ENCODE measurements at regions not wholly inside any gene's neighbourhood (a gene's known extent, or its start where the extent isn't known, plus 50 kb on each side); places are given as distances from the start of the nearest gene placed in this dataset.

- Histone ChIP-seq H2BK5ac (ENCODE audit: low read depth, low read length, poor library complexity, severe bottlenecking) (no peak overlapping the region), H3K18ac (ENCODE audit: low read depth, low read length) (no peak overlapping the region), H2BK120ac (ENCODE audit: low read depth, low read length) (no peak overlapping the region), H4K5ac (ENCODE audit: low read depth, low read length) (no peak overlapping the region), H3K27ac (ENCODE audit: insufficient read depth, low read length) (no peak overlapping the region), H3K27me3 (ENCODE audit: control insufficient read depth, insufficient read depth, low read length) (peaks cover 7% of the 10 kb centered on the region), H3K9me1 (ENCODE audit: insufficient read depth, low read length) (no peaks in the 10 kb centered on the region), H2AK5ac (ENCODE audit: low read depth, low read length) (no peak overlapping the region), H4K20me1 (ENCODE audit: insufficient read depth, low read length) (no peaks in the 10 kb centered on the region), H3K4me2 (ENCODE audit: low read depth, low read length) (no peak overlapping the region), H3K79me1 (ENCODE audit: low read depth in 1 of 2, low read length in 2 of 2) (no peaks in the 10 kb centered on the region), H3K9me3 (ENCODE audit: control insufficient read depth, insufficient read depth, low read length) (no peaks in the 10 kb centered on the region), H4K91ac (ENCODE audit: insufficient read depth, low read depth, low read length) (no peak overlapping the region), H3K4ac (ENCODE audit: low read depth, low read length) (no peak overlapping the region), H4K8ac (ENCODE audit: low read depth in 2 of 2, low read length in 2 of 2) (no peak overlapping the region), H3K36me3 (ENCODE audit: control insufficient read depth, insufficient read depth, low read length) (no peaks in the 10 kb centered on the region), H3K4me3 (ENCODE audit: insufficient read depth, low read depth, low read length) (no peak overlapping the region), H3K14ac (replicated peaks; ENCODE audit: low read depth, low read length) (no peak overlapping the region), H3K4me1 (ENCODE audit: control insufficient read depth, insufficient read depth, low read length) (no peaks in the 10 kb centered on the region), H3K9ac (ENCODE audit: low read depth, low read length) (no peak overlapping the region), H3K56ac (ENCODE audit: extremely low read depth, insufficient read depth, low read length) (no peak overlapping the region), H2BK20ac (ENCODE audit: low read depth, low read length) (no peak overlapping the region), H2BK15ac (ENCODE audit: low read depth, low read length) (no peak overlapping the region), H2AK9ac (replicated peaks; ENCODE audit: low read depth, low read length, poor library complexity) (no peak overlapping the region), H3K23ac (ENCODE audit: low read depth, low read length) (no peak overlapping the region), H2AFZ (replicated peaks; ENCODE audit: low read length, poor library complexity) (no peak overlapping the region)
- 75% methylated on average over 2 of the region's 7 CpGs; no CpG with 5 or more reads in 1 of the 2 experiments for WGBS, 2 experiments (ENCODE audit: extremely low coverage in 2 of 2, insufficient read length in 1 of 2)
- ChIA-PET CTCF (no interaction called here), POLR2A (ENCODE audit: unreplicated experiment) (no interaction called here)
- DNase-seq (no peak), ATAC-seq (ENCODE audit: low read depth) (no peak)
- TF ChIP-seq CHD1 (IDR thresholded peaks at IDR 0.05; ENCODE audit: low read depth, low read length): no peak
- no peak for TF ChIP-seq MXI1 (IDR thresholded peaks at IDR 0.05; ENCODE audit: borderline replicate concordance, low read depth, low read length)
- no peak for TF ChIP-seq CTCF (conservative IDR thresholded peaks at IDR 0.05; ENCODE audit: low read depth, low read length)
- no peak for TF ChIP-seq FOS (IDR thresholded peaks at IDR 0.05; ENCODE audit: low read depth, low read length)
- TF ChIP-seq USF2 (IDR thresholded peaks at IDR 0.05; ENCODE audit: low read depth, low read length): no peak
- no peak for TF ChIP-seq BHLHE40 (IDR thresholded peaks at IDR 0.05; ENCODE audit: low read depth, low read length)
- TF ChIP-seq POLR2A (IDR thresholded peaks at IDR 0.05; ENCODE audit: low read depth, low read length): no peak
- no peak for TF ChIP-seq SMC3 (IDR thresholded peaks at IDR 0.05; ENCODE audit: low read depth, low read length)
- TF ChIP-seq MAFK (IDR thresholded peaks at IDR 0.05; ENCODE audit: low read depth, low read length): no peak
- TF ChIP-seq RCOR1 (IDR thresholded peaks at IDR 0.05; ENCODE audit: insufficient replicate concordance, low read length): no peak
- no peak for TF ChIP-seq CEBPB (IDR thresholded peaks at IDR 0.05; ENCODE audit: low read depth, low read length)
- TF ChIP-seq MAZ (IDR thresholded peaks at IDR 0.05; ENCODE audit: borderline replicate concordance, low read depth, low read length): no peak
- TF ChIP-seq NFE2L2 (IDR thresholded peaks at IDR 0.05; ENCODE audit: low read depth, low read length): no peak
- TF ChIP-seq RFX5 (IDR thresholded peaks at IDR 0.05; ENCODE audit: low read depth, low read length): no peak
- no peak for TF ChIP-seq RAD21 (IDR thresholded peaks at IDR 0.05; ENCODE audit: low read length)
- no peak for TF ChIP-seq ELK1 (IDR thresholded peaks at IDR 0.05; ENCODE audit: borderline replicate concordance, low read depth, low read length)
- intact Hi-C loops (cut with micrococcal nuclease) (no loop called here), dilution Hi-C loops (cut with HindIII; ENCODE audit: low sequenced_read_pairs, unreplicated experiment) (no loop called here), in situ Hi-C loops (cut with MboI; ENCODE audit: low sequenced_read_pairs) (no loop called here)
- no TSS peak for BruUV-seq (replicated peaks)
Observed at GRCh38 chr3:72044231-72044855, 259.4 kb upstream of the PROK2 start.

Measured in IMR-90 (cell line).